Fibroblast of pulmonary artery (primary cell): ENCODE measurements at regions not wholly inside any gene's neighbourhood (a gene's known extent, or its start where the extent isn't known, plus 50 kb on each side); places are given as distances from the start of the nearest gene placed in this dataset.

ENCODE experiments used
- DNase-seq: peaks from one replicate; pipeline ENCODE4 v3.0.0-alpha.2; 2010; ENCODE audit warnings: low read depth
- H3K4me3 ChIP-seq: replicated peaks from 2 replicates; pipeline ENCODE4 v1.5.1; 2011; ENCODE audit warnings: low read depth, mild to moderate bottlenecking, control low read depth, low read length, moderate library complexity
- TF ChIP-seq, protein P1 (sequence below): IDR thresholded peaks from 2 replicates; pipeline ENCODE4 v1.5.1; 2011; ENCODE audit warnings: mild to moderate bottlenecking, control low read depth, low read length, inconsistent platforms; ENCODE audit errors: missing control alignments

DNA sequence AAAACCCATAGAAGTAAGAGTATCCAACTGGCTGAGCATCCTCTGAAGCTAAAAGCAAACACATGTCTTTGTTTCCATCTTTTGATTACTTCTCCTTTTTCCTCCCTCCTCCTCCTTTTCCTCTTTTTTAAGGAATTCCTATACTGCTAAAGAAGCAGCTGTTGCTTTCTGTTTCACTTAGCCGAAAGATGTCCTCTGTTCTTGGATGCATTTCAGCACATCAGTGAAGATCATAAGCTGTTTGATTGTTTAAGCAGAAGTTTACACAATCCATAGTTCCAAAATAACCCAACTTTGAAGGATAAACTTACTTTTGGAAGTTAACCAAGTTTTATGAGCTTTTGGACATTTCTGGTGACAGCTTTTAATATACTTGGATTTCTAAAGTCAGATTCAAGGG, 55.1 kb upstream of the TNIP3 start:
- H3K4me3 ChIP-seq, result no peak overlapping the region
- TF ChIP-seq, protein P1, sequence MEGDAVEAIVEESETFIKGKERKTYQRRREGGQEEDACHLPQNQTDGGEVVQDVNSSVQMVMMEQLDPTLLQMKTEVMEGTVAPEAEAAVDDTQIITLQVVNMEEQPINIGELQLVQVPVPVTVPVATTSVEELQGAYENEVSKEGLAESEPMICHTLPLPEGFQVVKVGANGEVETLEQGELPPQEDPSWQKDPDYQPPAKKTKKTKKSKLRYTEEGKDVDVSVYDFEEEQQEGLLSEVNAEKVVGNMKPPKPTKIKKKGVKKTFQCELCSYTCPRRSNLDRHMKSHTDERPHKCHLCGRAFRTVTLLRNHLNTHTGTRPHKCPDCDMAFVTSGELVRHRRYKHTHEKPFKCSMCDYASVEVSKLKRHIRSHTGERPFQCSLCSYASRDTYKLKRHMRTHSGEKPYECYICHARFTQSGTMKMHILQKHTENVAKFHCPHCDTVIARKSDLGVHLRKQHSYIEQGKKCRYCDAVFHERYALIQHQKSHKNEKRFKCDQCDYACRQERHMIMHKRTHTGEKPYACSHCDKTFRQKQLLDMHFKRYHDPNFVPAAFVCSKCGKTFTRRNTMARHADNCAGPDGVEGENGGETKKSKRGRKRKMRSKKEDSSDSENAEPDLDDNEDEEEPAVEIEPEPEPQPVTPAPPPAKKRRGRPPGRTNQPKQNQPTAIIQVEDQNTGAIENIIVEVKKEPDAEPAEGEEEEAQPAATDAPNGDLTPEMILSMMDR, result no peak
- peak; percentile 18 for DNase-seq

DNA sequence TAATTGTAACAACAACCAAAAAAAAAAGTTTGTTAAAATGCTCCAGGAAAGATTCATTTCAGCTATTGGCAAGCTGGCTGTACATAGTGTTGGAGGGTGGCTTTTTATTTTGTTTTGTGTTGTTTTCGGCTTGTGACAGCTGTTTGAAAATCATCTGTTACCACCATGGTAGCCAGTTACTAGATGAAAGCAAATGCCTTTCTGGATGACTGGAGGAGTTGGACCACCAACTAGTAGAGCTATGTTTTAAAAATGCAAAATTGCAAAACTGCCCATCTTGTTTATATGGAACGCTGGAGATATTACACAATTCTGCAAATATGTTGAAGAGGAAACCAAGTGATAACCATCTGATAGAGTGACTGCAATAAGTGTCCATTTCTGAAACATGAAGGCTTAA, 53.2 kb upstream of the TNIP3 start:
- no peak overlapping the region for H3K4me3 ChIP-seq
- DNase-seq, result peak; percentile 50
- TF ChIP-seq, protein P1, result no peak

DNA sequence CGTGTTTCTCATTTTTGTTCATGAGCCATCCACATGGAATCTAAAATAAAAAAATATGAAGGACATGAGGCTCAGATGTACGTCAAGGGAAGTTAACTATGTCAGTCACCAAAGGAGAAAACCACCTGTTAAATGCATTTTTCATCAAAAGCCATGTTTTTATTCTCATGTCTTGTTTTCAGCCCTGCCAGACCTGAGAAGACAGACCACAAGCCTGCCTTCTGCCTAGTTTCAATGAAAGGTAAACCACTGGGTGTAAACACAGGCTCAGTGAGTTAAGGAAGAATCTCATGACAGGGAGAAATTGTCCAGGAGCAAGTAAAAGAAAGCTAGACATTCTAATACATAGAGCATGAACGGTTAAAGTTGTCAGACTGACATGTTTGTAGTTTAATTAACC, 52.3 kb upstream of the TNIP3 start:
- TF ChIP-seq, protein P1, result no peak
- H3K4me3 ChIP-seq, result no peak overlapping the region
- no peak for DNase-seq

DNA sequence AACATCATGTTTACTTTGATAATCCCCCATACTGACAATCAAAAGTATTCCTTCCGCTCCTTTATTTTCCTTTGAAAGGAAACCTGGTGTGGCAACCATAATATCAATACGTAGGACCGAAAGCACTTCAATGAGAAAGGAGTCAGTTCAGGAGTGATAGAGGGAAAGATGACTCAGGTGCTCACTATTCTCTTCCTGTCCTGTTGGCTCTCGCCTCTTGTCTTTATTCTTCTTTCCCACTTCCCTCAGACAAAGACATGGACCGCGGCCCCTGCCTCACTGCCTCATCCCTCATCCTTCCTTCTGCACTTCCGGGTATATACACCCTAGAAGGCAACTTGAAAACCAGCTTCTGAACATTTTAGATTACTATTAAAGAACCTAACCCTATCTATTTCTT, 49.8 kb upstream of the TNIP3 start:
- H3K4me3 ChIP-seq, result no peak overlapping the region
- TF ChIP-seq, protein P1, result no peak
- no peak for DNase-seq
